ENCODE measurements at regions not wholly inside any gene's neighbourhood (a gene's known extent, or its start where the extent isn't known, plus 50 kb on each side); places are given as distances from the start of the nearest gene placed in this dataset.

GRCh38 chr12:82578725-82579124 is 108.0 kb upstream of the TMTC2 start:
- TF ChIP-seq POLR2AphosphoS5 (IDR thresholded peaks at IDR 0.05; ENCODE audit: low read depth, low read length) (no peak), POLR2A (IDR thresholded peaks at IDR 0.05; ENCODE audit: low read depth, low read length) (no peak), PAX5 (IDR thresholded peaks at IDR 0.05; ENCODE audit: insufficient read depth, low read length, severe bottlenecking) (no peak), TAF1 (IDR thresholded peaks at IDR 0.05; ENCODE audit: low read depth, low read length) (no peak), POU2F2 (IDR thresholded peaks at IDR 0.05; ENCODE audit: low read depth, low read length) (no peak), SPI1 (IDR thresholded peaks at IDR 0.05; ENCODE audit: low read depth, low read length) (no peak)

Data from GM12891 (cell line).